ENCODE measurements at regions not wholly inside any gene's neighbourhood (a gene's known extent, or its start where the extent isn't known, plus 50 kb on each side); places are given as distances from the start of the nearest gene placed in this dataset.

DNA sequence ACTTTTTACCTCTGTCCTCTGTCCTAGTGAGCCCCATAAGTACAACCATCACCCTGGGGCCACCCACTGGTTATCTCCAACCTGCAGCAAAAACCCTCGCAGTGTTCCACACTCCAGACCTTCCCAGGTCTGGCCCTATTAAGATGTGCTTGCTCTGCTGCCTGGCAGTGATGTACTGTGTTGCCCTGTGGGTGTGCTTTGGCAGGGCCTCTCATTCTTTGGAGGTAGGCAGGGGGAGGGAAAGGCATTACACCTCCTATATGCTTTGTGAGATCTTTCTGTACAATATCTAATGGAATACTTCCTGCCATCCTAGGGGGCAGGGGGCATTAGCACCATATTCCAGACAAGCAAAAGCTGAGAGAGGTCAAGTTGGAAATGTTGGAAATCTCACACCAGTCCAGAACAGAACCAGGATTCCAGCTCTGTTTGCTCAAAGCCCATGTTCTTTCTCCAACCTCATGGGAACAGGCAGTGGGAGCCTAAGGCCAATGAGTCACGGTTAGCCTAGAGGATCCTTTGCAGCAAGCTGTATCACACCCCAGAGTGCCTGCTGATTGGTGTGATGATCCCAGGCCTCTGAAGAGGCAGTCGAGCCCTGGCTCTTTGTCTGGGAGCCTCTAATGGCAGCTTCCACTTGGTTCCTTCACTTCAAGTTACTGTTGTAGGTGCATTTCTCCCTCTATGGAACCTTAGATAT, 59.7 kb upstream of the UBL3 start:
- intact Hi-C loops (cut with micrococcal nuclease): no loop called here

DNA sequence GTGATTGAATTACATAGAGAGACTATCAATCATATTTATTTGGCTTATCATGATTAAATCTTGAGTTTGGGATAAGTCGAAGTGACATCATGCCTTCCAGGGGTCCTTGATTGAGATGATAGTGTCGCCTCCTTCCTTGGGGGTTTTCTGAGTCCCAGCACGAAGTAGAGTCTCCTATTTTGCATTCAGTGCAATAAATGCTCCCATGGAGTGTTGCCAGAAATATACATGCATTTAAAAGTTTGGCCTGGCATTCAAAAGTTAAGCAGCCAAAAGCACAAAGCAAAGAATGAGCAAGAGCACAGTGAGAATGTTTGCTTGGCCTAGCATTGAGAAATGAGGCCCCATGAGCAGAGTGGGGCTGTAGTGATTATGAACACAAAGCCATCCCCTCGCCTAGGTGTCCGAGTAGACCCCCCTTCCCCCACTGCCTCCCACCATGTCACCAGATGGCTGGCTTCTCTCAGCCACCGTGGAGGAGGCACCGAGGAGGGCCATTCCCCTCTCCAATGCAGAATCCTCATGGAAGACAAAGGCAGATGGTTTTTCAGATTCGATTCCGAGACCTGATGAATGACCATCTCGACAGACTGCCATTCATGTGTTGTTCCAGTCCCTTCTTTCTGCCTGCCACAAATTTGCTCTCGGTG, 58.8 kb upstream of the UBL3 start:
- intact Hi-C loops (cut with micrococcal nuclease): no loop called here

DNA sequence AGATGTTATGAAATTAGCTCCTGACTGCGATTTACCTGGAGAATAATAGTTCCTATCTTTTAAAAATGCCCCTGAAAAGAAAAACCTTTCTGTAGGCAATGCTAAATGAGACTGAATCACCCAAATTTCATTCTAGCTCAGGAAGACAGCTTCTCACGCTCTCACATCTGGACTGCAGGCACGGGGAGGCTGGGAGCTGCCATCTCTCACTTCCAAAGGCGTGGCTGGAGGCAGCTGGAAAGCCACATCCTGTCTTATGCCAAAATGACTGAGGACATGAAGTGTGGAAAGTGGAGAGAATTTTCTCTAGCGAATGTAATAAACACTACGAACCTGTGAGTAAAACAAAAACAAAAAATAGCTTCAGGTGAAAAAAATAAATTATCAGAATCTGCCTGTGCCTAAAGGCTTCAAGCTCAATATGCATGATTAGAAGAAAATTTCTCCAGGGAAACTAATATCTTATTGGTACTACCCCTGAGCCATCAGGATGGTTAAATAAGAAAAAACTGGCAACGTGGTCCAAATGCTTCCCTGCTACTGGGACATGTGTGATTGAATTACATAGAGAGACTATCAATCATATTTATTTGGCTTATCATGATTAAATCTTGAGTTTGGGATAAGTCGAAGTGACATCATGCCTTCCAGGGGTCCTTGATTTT, 58.1 kb upstream of the UBL3 start:
- intact Hi-C loops (cut with micrococcal nuclease): no loop called here

DNA sequence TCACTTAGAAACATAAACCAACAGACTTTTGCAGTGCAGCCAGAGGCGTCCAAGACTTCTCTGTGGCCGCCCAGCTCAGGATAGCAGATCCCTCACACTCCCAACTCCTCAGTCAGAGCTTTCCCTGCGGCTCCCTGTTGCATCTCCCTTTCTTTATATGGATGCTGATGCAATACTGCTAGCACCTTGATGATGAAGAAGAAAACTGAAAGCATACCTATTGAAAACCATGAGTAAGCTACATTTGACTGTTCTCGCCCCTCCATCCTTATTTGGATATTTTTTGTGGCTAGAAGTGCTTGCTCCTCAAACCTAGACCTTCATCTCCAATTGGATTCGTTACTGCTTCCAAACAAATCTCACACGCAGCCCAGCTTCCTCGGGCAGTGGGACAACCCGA, 57.3 kb upstream of the UBL3 start:
- intact Hi-C loops (cut with micrococcal nuclease): no loop called here

DNA sequence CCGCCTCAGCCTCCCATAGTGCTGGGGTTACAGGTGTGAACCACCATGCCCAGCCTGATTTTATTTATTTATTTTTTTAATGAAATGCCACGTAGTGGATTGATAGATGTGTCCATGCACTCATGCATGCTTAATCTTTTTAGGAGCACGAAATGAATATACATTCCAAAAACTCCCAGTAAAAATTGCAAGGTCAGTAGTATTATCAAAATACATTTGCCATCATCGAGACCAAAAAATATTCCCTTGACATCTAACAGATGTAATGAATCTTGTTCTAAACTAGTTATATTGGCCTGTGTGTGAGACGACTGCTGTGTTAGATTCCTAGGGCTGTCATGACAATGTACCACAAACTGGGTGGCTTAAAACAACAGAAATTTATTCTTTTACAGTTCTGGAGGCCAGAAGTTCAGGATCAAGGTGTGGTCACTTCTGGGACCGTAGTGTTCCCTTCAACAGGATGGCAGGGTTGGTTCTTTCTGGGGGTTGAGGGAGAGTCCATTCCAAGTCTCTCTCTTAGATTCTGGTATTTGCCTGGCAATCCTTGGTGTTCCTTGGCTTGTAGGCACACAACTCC, 56.1 kb upstream of the UBL3 start:
- intact Hi-C loops (cut with micrococcal nuclease): no loop called here

DNA sequence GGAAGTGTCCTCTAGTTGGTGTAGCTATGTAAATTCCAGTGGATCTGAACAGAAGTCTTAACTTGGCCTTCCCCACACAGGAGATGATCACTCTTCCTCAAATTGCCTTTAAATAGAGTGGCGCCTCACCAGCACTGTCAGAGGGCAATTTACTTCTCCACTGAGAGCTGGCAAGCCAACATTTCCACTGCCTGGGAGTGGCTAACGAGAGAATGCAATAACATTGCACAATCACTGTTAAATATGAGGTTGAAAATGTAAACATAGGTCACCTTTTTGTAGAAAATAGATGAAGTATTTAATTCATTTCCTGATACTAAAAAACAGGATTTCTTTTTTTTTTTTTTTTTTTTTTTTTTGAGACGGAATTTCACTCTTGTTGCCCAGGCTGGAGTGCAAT, 55.4 kb upstream of the UBL3 start:
- intact Hi-C loops (cut with micrococcal nuclease): no loop called here

DNA sequence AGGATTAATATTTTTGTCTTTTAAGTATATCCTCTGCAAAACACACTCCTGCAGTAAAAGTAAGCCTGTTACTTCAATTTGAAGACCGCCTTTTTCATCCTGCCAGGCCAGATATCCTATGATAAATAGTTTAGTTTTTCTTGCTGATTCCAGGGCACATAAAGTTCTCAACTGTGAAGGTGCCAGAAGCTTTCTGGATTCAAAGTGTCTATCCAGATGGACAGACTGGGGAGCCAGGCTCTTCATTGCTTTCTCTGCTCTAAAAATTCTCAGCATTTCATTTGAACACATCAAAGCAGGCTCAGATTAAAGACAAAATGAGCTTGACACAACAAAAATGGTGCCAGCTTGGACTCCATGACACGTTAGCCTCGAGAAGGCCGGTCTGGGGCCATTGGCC, 53.6 kb upstream of the UBL3 start:
- intact Hi-C loops (cut with micrococcal nuclease): loop anchor here (2.0 kb wide), 1 partner anchor 21 kb away; no protein-coding TSS in a partner anchor

DNA sequence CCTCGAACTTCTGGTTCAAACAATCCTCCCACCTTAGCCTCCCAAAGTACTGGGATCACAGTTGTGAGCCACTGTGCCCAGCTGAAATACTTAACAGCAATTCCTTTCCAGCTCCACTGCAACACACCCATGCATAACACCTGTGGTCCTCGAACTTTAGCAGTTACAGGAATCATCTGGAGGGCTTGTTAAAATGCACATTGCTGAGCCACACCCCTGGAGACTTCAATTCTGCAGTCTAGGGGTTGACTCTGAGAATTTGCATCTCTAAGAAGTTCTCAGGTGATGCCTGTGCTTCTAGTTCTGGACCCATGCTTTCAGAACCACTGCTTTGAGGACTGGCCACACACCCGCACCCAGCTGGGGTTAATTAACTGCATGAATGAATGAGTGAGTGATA, 53.1 kb upstream of the UBL3 start:
- intact Hi-C loops (cut with micrococcal nuclease): loop anchor here (2.0 kb wide), 1 partner anchor 21 kb away; no protein-coding TSS in a partner anchor

DNA sequence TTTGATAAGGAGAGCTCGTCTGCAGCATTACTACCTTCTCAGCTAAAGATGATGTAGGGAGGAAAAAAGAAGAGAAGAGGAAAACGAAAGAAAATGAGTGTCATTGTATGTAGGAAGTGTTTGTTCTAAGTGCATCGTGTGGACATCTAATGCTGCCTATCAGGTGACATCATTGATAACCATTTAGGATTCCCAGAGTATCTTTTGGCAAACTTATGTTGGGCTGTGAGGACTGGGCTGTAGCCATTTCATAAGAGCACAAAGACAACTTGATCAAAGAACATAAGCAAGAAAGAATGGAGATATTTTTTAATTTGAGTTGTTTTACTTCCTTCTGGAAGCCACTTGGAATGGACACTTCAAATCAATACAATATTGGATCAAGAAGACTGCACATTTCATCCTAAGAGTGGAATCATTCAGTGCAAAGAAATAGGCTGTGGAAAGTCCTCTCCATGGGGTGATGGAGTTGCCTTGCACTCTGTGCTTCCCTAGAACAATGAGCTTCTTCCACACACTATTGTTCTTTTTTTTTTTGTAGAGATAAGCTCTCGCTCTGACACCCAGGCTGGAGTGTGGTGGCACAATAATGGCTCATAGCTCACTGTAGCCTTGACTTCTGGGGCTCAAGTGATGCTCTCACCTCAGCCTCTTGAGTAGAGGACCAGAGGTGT, 52.4 kb upstream of the UBL3 start:
- intact Hi-C loops (cut with micrococcal nuclease): loop anchor here (1.0 to 2.0 kb wide), 3 partner anchors 22 to 52 kb away; partner anchors contain the start of gene UBL3

DNA sequence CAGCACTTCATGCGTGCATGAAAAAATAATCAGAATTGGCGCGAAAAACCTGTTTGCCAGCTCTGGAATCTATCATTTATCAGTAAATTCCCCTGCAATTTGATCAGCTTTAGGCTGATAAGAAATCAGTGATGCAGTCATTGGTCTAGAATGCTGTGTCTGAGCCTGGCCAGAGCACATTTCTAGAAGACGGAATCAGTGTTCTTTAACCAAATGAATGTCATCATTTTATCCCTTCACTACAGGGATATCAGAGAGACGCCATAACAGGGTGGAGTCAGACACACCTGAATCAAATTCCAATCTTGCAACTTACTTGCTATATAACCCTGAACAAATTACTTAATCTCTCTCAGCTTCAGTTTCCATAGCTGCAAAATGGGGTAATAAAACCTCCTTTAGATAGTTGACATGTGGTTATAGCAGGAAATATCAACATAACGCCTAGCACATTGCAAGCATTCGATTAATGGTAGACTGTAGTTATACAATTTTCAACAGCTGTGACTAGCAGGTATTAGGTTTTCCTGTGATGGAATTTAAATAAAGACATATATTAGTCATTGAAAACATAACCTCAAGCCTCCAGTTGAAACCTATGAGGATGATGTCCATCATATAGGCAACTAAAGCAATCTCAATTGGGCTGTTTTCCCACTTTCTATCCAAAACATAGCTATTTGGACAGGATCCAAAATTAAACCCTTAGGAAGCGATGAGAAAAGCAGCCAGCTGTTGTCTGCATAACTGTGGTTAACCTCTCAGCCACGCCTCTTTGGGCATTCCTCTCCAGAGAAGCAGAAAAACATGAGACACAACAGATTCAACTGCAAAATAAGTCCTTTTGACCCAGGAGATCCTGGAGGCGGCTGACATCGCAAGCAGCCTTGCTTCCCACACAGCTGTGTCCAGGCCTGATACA, 51.6 kb upstream of the UBL3 start:
- intact Hi-C loops (cut with micrococcal nuclease): loop anchor here (1.0 to 2.0 kb wide), 3 partner anchors 23 to 52 kb away; partner anchors contain the start of gene UBL3

Data from T-helper 1 cell treated with Interleukin-12 subunit alpha and Interleukin-12 subunit beta and Interleukin-4 antibody, amounts not matched to agents 30 ng/mL and 1 ng/mL, for 36 hours (primary cell).